NT2/D1 (cell line): ENCODE measurements at regions not wholly inside any gene's neighbourhood (a gene's known extent, or its start where the extent isn't known, plus 50 kb on each side); places are given as distances from the start of the nearest gene placed in this dataset.
"Not testable (repeated sequence)": the region's sequence is repeated elsewhere in the genome, so short reads cannot be mapped to it uniquely, and the experiment has no call there.

Source experiments
- YY1 ChIP-seq: IDR thresholded peaks from 2 replicates; pipeline ENCODE4 v1.6.1; 2011; ENCODE audit not compliant: insufficient read length, insufficient read depth
- ZNF274 ChIP-seq: IDR thresholded peaks from 2 replicates; pipeline ENCODE4 v1.6.1; 2011; ENCODE audit warnings: mild to moderate bottlenecking, low read depth, low read length

- TF ChIP-seq ZNF274, YY1: not testable (repeated sequence)
Observed at GRCh38 chr14:35214402-35214801, 77.8 kb upstream of the PSMA6 start.
